PFSK-1 (cell line): ENCODE measurements at regions not wholly inside any gene's neighbourhood (a gene's known extent, or its start where the extent isn't known, plus 50 kb on each side); places are given as distances from the start of the nearest gene placed in this dataset.

ENCODE experiments used
- REST ChIP-seq, 2 experiments: IDR thresholded peaks; 2 replicates each; pipeline versions ENCODE4 v1.6.1 to v1.8.0; 2011 to 2012; ENCODE audit warnings: low read depth in 2 of 2, low read length in 2 of 2, control low read depth in 1 of 2, inconsistent platforms in 1 of 2, mild to moderate bottlenecking in 1 of 2, moderate library complexity in 1 of 2; ENCODE audit not compliant: insufficient read depth in 1 of 2
- TAF1 ChIP-seq: IDR thresholded peaks from 2 replicates; pipeline ENCODE4 v1.6.1; 2012; ENCODE audit warnings: low read length, control low read depth, borderline replicate concordance; ENCODE audit not compliant: insufficient read depth

GRCh38 chr12:127038152-127038551 is 1228.8 kb upstream of the TMEM132C start:
- TF ChIP-seq REST (IDR thresholded peaks at IDR 0.05; ENCODE audit: insufficient read depth in 1 of 2, low read depth in 2 of 2, low read length in 2 of 2) (no peak), TAF1 (no peak)
